Mesothelial cell of epicardium (in vitro differentiated cells): ENCODE measurements at regions not wholly inside any gene's neighbourhood (a gene's known extent, or its start where the extent isn't known, plus 50 kb on each side); places are given as distances from the start of the nearest gene placed in this dataset.

Experiments used
- DNase-seq, 2 experiments: peaks; one replicate each; pipeline ENCODE4 v3.0.0; 2021; ENCODE audit warnings: low spot score in 2 of 2; ENCODE audit not compliant: unreplicated experiment in 2 of 2
- H3K27ac Mint-ChIP-seq: 2 replicates; pipeline ENCODE4 v1.8.0; 2021; ENCODE audit warnings: mixed read lengths
- H3K27me3 Mint-ChIP-seq: 2 replicates; pipeline ENCODE4 v1.8.0; 2021; ENCODE audit warnings: low read depth, mixed read lengths
- H3K36me3 Mint-ChIP-seq: 2 replicates; pipeline ENCODE4 v1.8.0; 2021; ENCODE audit warnings: mixed read lengths
- H3K4me1 Mint-ChIP-seq: 2 replicates; pipeline ENCODE4 v1.8.0; 2021; ENCODE audit warnings: mixed read lengths
- H3K4me3 Mint-ChIP-seq: 2 replicates; pipeline ENCODE4 v1.8.0; 2021; ENCODE audit warnings: mild to moderate bottlenecking, moderate library complexity, mixed read lengths
- H3K9me3 Mint-ChIP-seq: 2 replicates; pipeline ENCODE4 v1.8.0; 2021; ENCODE audit warnings: mixed read lengths
- TF ChIP-seq, protein P1 (sequence below): fragments of 200-600 bp; sonication (generic); IDR thresholded peaks from one replicate; pipeline ENCODE4 v1.5.0; 2021; ENCODE audit warnings: antibody characterized with exemption; ENCODE audit not compliant: unreplicated experiment

DNA sequence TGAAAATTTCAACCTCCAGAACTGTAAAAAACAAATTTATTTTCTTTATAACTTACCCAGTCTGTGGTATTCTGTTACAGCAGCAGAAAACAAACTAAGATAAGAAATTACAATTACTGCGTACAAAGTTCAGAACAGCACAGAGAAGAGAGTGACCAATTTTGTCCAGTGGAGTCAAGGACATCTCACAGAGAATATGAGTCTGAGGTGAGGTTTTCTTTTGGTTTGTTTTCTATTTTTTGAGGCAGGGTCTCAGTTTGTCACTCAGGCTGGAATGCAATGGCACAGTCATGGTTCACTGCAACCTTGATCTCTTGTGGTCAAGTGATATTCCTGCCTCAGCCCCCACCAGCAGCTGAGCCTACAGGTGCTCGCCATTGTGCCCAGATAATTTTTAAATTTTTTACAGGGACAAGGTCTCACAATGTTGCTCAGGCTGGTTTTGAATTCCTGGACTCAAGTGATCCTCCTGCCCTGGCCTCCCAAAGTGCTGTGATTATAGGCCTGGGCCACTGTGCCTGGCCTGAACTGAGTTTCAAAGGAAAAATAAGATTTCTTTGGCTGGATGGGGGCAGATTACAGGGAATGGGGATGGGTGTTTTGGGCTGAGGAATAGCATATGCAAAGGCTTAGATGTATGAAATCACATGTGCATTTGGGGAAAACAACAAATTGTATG is 201.1 kb upstream of the USP24 start:
- Mint-ChIP-seq H3K27ac (no peak overlapping the region), H3K4me1 (peaks cover 29% of the 10 kb centered on the region), H3K36me3 (peaks cover 4% of the 10 kb centered on the region), H3K4me3 (no peak overlapping the region), H3K27me3 (no peaks in the 10 kb centered on the region), H3K9me3 (peaks cover 32% of the 10 kb centered on the region)
- TF ChIP-seq, protein P1, sequence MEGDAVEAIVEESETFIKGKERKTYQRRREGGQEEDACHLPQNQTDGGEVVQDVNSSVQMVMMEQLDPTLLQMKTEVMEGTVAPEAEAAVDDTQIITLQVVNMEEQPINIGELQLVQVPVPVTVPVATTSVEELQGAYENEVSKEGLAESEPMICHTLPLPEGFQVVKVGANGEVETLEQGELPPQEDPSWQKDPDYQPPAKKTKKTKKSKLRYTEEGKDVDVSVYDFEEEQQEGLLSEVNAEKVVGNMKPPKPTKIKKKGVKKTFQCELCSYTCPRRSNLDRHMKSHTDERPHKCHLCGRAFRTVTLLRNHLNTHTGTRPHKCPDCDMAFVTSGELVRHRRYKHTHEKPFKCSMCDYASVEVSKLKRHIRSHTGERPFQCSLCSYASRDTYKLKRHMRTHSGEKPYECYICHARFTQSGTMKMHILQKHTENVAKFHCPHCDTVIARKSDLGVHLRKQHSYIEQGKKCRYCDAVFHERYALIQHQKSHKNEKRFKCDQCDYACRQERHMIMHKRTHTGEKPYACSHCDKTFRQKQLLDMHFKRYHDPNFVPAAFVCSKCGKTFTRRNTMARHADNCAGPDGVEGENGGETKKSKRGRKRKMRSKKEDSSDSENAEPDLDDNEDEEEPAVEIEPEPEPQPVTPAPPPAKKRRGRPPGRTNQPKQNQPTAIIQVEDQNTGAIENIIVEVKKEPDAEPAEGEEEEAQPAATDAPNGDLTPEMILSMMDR = no peak
- DNase-seq = no peak

DNA sequence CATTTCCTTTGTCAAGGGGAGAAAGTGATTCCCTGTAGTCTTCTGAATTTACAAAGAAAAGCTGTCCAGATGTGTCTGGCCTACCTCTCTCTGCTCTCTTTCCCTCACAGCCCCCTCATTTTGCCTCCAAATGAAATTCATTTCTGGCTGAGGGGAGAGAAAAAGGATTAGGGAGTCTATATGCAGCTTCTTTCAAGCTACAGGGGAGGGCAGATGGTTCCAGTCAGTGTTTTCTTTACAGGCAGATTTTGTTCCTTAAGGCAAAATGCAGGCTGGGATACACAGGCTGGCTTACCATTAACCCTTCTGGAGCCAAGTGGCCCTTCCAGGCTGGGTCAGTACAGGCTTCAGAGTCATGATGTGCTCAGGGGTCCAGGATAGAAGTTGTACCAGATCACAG is 198.1 kb upstream of the USP24 start:
- Mint-ChIP-seq H3K4me1 (peaks cover 9% of the 10 kb centered on the region), H3K4me3 (no peak overlapping the region), H3K36me3 (peaks cover 4% of the 10 kb centered on the region), H3K27ac (peak overlapping the region; percentile 75), H3K27me3 (no peaks in the 10 kb centered on the region), H3K9me3 (peaks cover 42% of the 10 kb centered on the region)
- no peak for DNase-seq
- TF ChIP-seq, protein P1 = no peak

DNA sequence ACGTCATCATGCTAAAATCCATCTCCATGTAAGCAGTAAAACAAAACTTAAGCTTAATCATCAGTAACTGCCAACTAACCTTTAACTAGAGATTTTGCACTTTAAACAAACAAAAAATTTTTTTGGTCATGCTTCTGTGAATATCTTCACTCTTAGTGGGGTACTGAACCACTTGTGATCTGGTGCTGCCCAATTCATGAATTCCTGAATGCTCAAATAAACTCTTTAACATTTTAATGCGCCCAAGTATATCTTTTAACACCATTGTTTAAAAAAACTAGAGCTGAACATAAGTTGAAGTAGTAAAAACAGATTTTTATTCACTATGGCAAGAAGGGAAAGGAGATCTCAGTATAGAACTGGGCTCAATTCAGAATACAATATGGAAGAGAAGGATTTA is 196.9 kb upstream of the USP24 start:
- Mint-ChIP-seq H3K4me1 (peaks cover 9% of the 10 kb centered on the region), H3K4me3 (no peak overlapping the region), H3K36me3 (peaks cover 4% of the 10 kb centered on the region), H3K9me3 (peaks cover 42% of the 10 kb centered on the region), H3K27ac (no peak overlapping the region), H3K27me3 (no peaks in the 10 kb centered on the region)
- TF ChIP-seq, protein P1 = no peak
- DNase-seq = no peak

DNA sequence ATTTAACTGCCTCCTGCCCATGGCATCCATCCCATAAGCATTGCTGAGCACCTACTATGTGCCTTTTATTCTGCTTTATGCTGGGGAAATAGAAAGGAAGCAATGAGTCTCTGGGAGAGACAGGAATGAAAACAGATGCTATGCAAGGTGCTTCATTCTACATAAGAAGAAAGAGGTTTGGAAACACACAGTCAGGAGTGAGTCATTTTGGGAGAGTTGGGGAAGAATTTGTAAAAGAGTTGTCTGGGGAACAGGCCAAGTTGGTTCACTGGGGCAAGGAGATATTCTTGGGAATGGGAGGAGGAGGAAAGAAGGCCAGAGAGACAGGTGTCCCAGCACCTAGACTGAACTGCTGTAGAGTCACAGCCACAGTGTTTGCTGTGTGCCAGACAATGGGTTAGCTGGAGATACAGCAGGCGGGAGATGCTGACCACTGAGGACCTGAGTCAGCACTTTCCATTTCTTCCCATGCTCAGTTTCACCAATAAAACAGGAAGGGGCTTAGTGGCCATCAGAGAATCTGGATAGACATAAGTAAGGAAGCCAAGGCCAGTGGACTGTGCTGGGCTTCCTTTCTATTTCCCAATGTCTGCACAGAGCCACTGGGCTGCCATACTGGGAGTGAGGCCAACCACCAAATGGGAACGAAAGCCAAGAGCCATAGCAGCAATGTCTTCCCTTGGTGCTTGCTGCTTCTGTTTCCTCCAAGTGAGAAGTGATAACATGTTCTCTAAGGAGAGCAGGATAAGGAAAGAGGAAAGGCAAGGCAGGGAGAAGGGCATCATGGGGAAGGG is 187.7 kb upstream of the USP24 start:
- no peak for DNase-seq

DNA sequence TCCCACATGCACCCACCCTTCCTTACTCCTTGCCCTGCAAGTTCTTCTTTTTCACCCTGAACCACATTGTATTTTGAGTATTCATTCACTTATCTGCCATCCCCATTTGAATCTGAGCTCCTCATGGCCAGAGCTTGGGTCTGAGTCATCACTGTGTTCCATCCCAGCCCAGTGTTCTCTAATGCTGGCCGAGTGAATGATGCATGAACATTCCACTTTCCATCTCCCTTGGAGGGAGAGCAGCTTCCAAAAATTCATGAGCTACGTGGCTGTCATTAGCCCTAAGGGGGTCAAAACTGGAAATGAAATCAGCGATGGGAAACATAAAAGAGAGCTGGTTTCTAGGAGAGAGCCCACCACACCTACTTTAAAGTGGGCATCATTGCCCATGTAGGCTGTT is 187.0 kb upstream of the USP24 start:
- H3K27me3 Mint-ChIP-seq = no peaks in the 10 kb centered on the region
- peaks cover 17% of the 10 kb centered on the region for H3K9me3 Mint-ChIP-seq
- H3K4me1 Mint-ChIP-seq = peaks cover 5% of the 10 kb centered on the region
- H3K27ac Mint-ChIP-seq = no peak overlapping the region
- no peak for DNase-seq
- no peaks in the 10 kb centered on the region for H3K36me3 Mint-ChIP-seq
- no peak overlapping the region for H3K4me3 Mint-ChIP-seq
- TF ChIP-seq, protein P1 = no peak

More for the DNA sequence above, 187.7 kb upstream of the USP24 start:
- H3K9me3 Mint-ChIP-seq = peaks cover 17% of the 10 kb centered on the region
- H3K4me1 Mint-ChIP-seq = peaks cover 5% of the 10 kb centered on the region
- no peaks in the 10 kb centered on the region for H3K27me3 Mint-ChIP-seq
- H3K4me3 Mint-ChIP-seq = no peak overlapping the region
- H3K36me3 Mint-ChIP-seq = no peaks in the 10 kb centered on the region
- H3K27ac Mint-ChIP-seq = no peak overlapping the region
- TF ChIP-seq, protein P1 = no peak
